ENCODE measurements at regions not wholly inside any gene's neighbourhood (a gene's known extent, or its start where the extent isn't known, plus 50 kb on each side); places are given as distances from the start of the nearest gene placed in this dataset.
"Not testable (repeated sequence)": the region's sequence is repeated elsewhere in the genome, so short reads cannot be mapped to it uniquely, and the experiment has no call there.

GRCh38 chr4:133273401-133273800, 124.3 kb downstream of the PCDH10 start:
- Histone ChIP-seq H3K4me1 (ENCODE audit: insufficient read depth, poor library complexity, severe bottlenecking) (no peaks in the 10 kb centered on the region), H3K36me3 (ENCODE audit: low read depth) (no peaks in the 10 kb centered on the region), H3K9me3 (ENCODE audit: severe bottlenecking) (no peaks in the 10 kb centered on the region), H3K4me3 (ENCODE audit: severe bottlenecking) (no peak overlapping the region), H3K27me3 (ENCODE audit: insufficient read depth, poor library complexity, severe bottlenecking) (no peaks in the 10 kb centered on the region), H3K27ac (ENCODE audit: poor library complexity, severe bottlenecking) (no peak overlapping the region)
- TF ChIP-seq CTCF (IDR thresholded peaks at IDR 0.05; ENCODE audit: poor library complexity, severe bottlenecking), result no peak
- no peak for DNase-seq (ENCODE audit: low spot score)
- ATAC-seq (ENCODE audit: low read depth), result no peak

GRCh38 chr4:133270021-133270570, 121.0 kb downstream of the PCDH10 start:
- no peak for ATAC-seq (ENCODE audit: low read depth)
- Histone ChIP-seq H3K36me3 (ENCODE audit: low read depth) (no peaks in the 10 kb centered on the region), H3K27ac (ENCODE audit: poor library complexity, severe bottlenecking) (no peak overlapping the region), H3K4me3 (ENCODE audit: severe bottlenecking) (no peak overlapping the region), H3K9me3 (ENCODE audit: severe bottlenecking) (no peaks in the 10 kb centered on the region), H3K27me3 (ENCODE audit: insufficient read depth, poor library complexity, severe bottlenecking) (no peaks in the 10 kb centered on the region), H3K4me1 (ENCODE audit: insufficient read depth, poor library complexity, severe bottlenecking) (no peaks in the 10 kb centered on the region)
- DNase-seq (ENCODE audit: low spot score), result no peak
- no peak for TF ChIP-seq CTCF (IDR thresholded peaks at IDR 0.05; ENCODE audit: poor library complexity, severe bottlenecking)

GRCh38 chr4:133268205-133268604, 119.1 kb downstream of the PCDH10 start:
- Histone ChIP-seq H3K4me1 (ENCODE audit: insufficient read depth, poor library complexity, severe bottlenecking) (no peaks in the 10 kb centered on the region), H3K36me3 (ENCODE audit: low read depth) (no peaks in the 10 kb centered on the region), H3K9me3 (ENCODE audit: severe bottlenecking) (no peaks in the 10 kb centered on the region), H3K4me3 (ENCODE audit: severe bottlenecking) (no peak overlapping the region), H3K27me3 (ENCODE audit: insufficient read depth, poor library complexity, severe bottlenecking) (no peaks in the 10 kb centered on the region), H3K27ac (ENCODE audit: poor library complexity, severe bottlenecking) (no peak overlapping the region)
- DNase-seq (ENCODE audit: low spot score), result no peak
- no peak for ATAC-seq (ENCODE audit: low read depth)
- TF ChIP-seq CTCF (IDR thresholded peaks at IDR 0.05; ENCODE audit: poor library complexity, severe bottlenecking), result no peak

- not testable (repeated sequence) for H3K4me1 ChIP-seq (ENCODE audit: insufficient read depth, poor library complexity, severe bottlenecking); H3K36me3 ChIP-seq (ENCODE audit: low read depth); H3K27ac ChIP-seq (ENCODE audit: poor library complexity, severe bottlenecking); H3K4me3 ChIP-seq (ENCODE audit: severe bottlenecking); ATAC-seq (ENCODE audit: low read depth); DNase-seq (ENCODE audit: low spot score); H3K27me3 ChIP-seq (ENCODE audit: insufficient read depth, poor library complexity, severe bottlenecking); H3K9me3 ChIP-seq (ENCODE audit: severe bottlenecking)
Observed at GRCh38 chr4:133267506-133267905, 118.4 kb downstream of the PCDH10 start.

- ATAC-seq (ENCODE audit: low read depth); H3K9me3 ChIP-seq (ENCODE audit: severe bottlenecking); H3K4me3 ChIP-seq (ENCODE audit: severe bottlenecking); DNase-seq (ENCODE audit: low spot score); H3K36me3 ChIP-seq (ENCODE audit: low read depth); H3K4me1 ChIP-seq (ENCODE audit: insufficient read depth, poor library complexity, severe bottlenecking); H3K27me3 ChIP-seq (ENCODE audit: insufficient read depth, poor library complexity, severe bottlenecking); H3K27ac ChIP-seq (ENCODE audit: poor library complexity, severe bottlenecking): not testable (repeated sequence)
Observed at GRCh38 chr4:133266966-133267365, 117.9 kb downstream of the PCDH10 start.

- not testable (repeated sequence) for H3K4me3 ChIP-seq (ENCODE audit: severe bottlenecking); DNase-seq (ENCODE audit: low spot score); H3K4me1 ChIP-seq (ENCODE audit: insufficient read depth, poor library complexity, severe bottlenecking); H3K36me3 ChIP-seq (ENCODE audit: low read depth); H3K27me3 ChIP-seq (ENCODE audit: insufficient read depth, poor library complexity, severe bottlenecking); H3K9me3 ChIP-seq (ENCODE audit: severe bottlenecking); H3K27ac ChIP-seq (ENCODE audit: poor library complexity, severe bottlenecking); ATAC-seq (ENCODE audit: low read depth)
Observed at GRCh38 chr4:133264251-133264650, 115.2 kb downstream of the PCDH10 start.

All from RWPE2 (cell line).